Neural progenitor cell (in vitro differentiated cells): ENCODE measurements at regions not wholly inside any gene's neighbourhood (a gene's known extent, or its start where the extent isn't known, plus 50 kb on each side); places are given as distances from the start of the nearest gene placed in this dataset.

Source experiments
- CTCF ChIP-seq: fragments of 200-600 bp; sonication (generic); IDR thresholded peaks from 2 replicates; pipeline ENCODE4 v1.5.1; 2017; ENCODE audit warnings: antibody characterized with exemption, mild to moderate bottlenecking
- EZH2phosphoT487 ChIP-seq: fragments of 200-600 bp; sonication (generic); IDR thresholded peaks from 2 replicates; pipeline ENCODE4 v1.6.1; 2017; ENCODE audit warnings: antibody characterized with exemption

DNA sequence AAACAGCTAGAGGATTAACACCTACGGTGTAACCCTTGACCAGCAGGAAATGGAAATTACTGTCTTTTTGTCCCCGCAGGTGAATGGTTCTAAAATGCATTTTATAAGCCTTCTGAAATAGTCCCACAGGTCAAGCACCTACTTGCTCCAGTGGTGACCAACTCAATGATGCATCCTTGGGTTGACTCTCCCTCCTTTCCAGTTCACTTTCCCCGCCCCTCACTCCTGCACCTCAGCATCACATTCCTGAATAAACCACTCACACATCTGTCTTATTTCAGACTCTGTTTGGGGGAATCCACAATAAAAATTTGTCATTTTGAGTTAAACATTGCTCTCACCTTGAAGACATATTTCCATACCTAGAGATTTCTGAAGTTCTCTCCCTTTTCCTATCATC is 446.0 kb upstream of the TNP1 start:
- no peak for TF ChIP-seq CTCF
- no peak for TF ChIP-seq EZH2phosphoT487
